HG03354 (cell line): ENCODE measurements at regions not wholly inside any gene's neighbourhood (a gene's known extent, or its start where the extent isn't known, plus 50 kb on each side); places are given as distances from the start of the nearest gene placed in this dataset.
"Not testable (repeated sequence)": the region's sequence is repeated elsewhere in the genome, so short reads cannot be mapped to it uniquely, and the experiment has no call there.

ENCODE experiments used
- ATAC-seq: cut with Tn5 transposase; IDR thresholded peaks from one replicate; pipeline ENCODE4 v1.9.1; 2021; ENCODE audit warnings: mild to moderate bottlenecking; ENCODE audit not compliant: unreplicated experiment, poor library complexity, severe bottlenecking

DNA sequence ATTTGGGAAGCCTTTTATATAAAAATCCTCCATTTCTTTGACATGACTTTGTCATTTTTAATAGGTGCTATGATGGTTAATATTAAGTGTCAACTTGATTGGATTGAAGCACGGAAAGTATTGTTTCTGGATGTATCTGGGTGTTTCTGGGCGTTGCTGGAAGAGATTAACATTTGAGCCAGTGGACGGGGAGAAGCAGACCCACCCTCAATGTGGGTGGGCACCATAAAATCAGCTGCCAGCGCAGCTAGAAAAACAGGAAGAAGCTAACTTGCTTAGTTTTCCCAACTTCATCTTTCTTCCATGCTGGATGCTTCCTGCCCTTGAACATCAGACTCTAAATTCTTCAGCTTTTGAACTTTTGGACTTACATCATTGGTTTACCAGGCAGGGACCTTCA lies 1003.0 kb downstream of the SORCS3 start:
- ATAC-seq = no peak

DNA sequence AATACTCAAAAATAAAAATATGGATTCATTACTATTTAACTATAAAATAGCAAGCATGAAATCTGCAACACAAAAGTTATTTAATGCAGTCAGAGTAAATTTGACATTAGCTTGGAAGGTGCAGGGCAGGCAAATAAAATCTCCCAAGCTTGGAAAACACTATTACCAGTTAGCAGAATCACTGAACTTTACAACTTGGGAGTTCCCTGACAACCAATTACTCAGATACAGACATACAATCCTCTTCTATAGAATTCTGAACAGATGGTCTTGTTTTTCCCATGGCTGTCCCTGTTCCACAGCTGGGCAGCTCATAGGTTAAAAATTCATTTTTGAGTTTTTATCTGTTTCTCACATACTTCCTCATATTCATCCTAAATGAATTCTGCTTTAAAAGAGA lies 1002.6 kb downstream of the SORCS3 start:
- no peak for ATAC-seq

DNA sequence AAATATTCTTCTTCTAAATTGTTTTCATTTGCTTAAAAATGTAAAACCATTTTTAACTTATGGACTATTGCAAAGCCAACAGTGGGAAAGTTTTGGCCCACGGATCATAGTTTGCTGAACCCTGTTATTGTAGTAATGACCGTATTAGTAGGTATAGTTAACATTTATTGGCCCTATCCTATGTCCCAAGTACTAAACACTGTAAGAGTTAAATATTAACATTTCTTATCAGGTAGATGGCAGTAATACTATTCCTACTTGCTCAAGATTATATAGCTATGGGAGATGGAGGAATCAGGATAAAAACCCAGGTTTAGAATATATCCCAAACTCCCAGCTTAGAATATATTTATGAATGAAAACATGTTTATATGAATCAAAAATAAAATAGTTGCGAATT lies 993.2 kb downstream of the SORCS3 start:
- no peak for ATAC-seq

GRCh38 chr10:105615715-105616365 lies 974.8 kb downstream of the SORCS3 start:
- no peak for ATAC-seq

- no peak for ATAC-seq
Measured at GRCh38 chr10:105611244-105611798, 970.2 kb downstream of the SORCS3 start.

- ATAC-seq = no peak
Measured at GRCh38 chr10:105609451-105609850, 968.4 kb downstream of the SORCS3 start.

DNA sequence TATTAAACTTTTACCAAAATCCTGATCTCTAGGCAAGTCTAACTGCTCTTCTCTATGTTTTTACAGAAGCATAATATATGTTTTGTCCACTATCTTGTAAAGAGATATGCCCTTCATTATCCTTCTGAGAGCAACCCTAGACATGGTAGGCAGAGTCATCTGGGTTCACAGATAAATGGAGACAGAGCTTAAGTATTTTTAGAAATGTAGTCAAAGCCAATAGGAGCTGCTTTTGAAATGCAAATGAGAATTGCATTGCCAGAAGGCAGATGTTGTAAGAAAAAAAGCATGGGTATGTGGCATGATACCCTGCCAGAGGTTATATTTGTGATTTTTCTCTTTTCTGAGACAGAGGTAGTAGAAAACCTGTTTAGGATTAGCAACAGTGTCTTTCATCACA lies 964.8 kb downstream of the SORCS3 start:
- ATAC-seq = no peak

GRCh38 chr10:105605104-105605503 lies 964.0 kb downstream of the SORCS3 start:
- no peak for ATAC-seq

DNA sequence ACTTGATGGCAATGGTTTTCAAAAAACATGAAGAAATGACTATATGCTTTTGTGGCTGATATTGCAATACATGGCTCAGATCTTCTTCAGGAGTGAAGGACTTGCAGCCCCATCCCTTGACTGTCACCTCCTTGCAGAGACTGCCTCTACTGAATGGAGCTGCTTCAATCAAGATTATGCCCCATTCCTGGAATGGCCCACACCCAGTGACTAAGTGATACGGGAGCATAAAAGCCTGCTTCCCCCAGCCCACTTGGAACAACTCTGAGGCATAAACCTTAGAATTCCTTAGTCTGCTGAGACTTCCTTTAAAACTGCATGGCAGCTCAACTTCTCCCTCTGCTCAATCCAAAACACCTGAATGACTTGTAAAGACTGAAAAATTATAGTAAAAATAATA lies 957.1 kb downstream of the SORCS3 start:
- ATAC-seq = no peak

- ATAC-seq = no peak
Measured at GRCh38 chr10:105597312-105597711, 956.2 kb downstream of the SORCS3 start.

- no peak for ATAC-seq
Measured at GRCh38 chr10:105596749-105597148, 955.7 kb downstream of the SORCS3 start.

DNA sequence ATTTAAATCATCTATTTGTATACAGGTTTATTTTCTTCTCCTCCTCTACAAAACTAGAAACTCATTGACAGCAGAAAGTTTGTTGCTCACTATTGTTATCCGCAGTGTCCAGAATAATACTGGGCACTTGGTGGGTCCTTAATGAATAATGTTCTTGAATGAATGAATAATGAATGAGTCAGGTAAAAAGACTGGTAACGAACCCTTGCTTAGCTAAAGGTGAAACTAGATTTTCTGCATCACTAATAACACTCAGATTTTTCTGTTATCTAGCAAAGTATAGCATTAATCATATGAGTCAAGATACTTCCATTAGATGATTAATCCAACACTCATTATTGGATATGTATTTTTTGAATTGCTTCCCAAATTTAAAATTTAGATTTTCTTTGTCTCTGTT lies 953.2 kb downstream of the SORCS3 start:
- no peak for ATAC-seq

DNA sequence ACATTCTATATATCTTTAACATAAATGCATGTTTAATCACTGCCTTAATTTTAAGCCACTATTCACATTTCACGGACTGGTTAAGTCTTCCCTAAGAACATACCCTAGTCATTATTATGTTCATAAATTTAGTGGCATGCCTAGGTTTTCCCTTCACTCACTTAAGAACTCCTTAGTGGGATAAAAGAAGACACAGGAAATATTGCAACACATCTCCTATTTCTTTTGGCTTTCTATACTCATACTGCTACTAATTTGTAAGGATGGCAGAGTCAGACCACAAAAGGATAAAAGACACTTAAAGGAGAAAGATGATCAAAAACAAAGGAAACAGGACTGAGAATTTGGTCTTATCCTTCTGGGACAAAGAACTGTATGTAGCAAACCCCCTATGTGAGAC lies 951.4 kb downstream of the SORCS3 start:
- ATAC-seq = no peak

GRCh38 chr10:105586451-105587098 lies 945.5 kb downstream of the SORCS3 start:
- no peak for ATAC-seq

- ATAC-seq = no peak
Measured at GRCh38 chr10:105585753-105586152, 944.7 kb downstream of the SORCS3 start.

GRCh38 chr10:105585171-105585570 lies 944.1 kb downstream of the SORCS3 start:
- no peak for ATAC-seq

GRCh38 chr10:105579112-105579511 lies 938.0 kb downstream of the SORCS3 start:
- no peak for ATAC-seq

GRCh38 chr10:105577865-105578607 lies 936.9 kb downstream of the SORCS3 start:
- no peak for ATAC-seq

DNA sequence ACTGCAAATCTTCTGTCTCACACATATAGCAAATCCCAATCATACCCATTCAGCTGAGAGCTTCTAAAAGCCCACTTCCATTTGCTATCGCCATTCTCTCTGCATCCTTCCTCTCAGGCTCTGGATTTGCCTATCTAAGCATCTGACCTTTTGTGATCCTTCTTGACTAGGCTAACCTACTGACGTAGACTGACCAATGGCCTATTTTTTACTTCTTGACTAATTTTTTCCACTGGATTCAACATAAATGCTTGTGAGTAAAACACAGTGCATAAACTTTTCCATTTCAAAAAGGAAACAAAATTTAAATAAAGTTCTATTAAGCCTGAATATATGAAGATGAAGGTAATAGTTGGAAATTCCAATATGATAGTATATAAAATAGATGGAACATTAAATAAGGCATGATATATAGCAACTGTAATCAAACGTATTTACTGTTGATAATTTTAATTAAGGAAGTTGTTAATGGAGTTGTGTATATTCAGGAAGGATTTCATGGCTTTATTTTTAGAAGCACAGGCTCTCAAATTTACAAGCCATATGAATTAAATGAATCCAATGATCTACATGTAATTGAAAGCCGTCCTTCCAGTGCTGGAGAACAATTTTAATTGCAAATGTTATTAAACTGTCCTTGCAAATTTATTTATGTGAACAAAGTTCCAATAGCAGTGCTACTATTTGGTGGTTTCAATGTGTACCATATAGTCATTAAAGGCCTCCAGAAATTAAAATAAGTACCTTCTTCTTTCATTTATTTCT lies 918.4 kb downstream of the SORCS3 start:
- no peak for ATAC-seq

DNA sequence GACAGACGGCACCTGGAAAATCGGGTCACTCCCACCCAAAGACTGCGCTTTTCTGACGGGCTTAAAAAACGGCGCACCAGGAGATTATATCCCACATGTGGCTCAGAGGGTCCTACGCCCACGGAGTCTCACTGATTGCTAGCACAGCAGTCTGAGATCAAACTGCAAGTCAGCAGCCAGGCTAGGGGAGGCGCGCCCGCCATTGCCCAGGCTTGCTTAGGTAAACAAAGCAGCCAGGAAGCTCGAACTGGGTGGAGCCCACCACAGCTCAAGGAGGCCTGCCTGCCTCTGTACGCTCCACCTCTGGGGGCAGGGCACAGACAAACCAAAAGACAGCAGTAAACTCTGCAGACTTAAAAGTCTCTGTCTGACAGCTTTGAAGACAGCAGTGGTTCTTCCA lies 909.4 kb downstream of the SORCS3 start:
- ATAC-seq = not testable (repeated sequence)
